Caco-2 (cell line): ENCODE measurements at regions not wholly inside any gene's neighbourhood (a gene's known extent, or its start where the extent isn't known, plus 50 kb on each side); places are given as distances from the start of the nearest gene placed in this dataset.

Experiments
- BruUV-seq: library from RNA; stranded (reverse); fragments of 400-500 nt; replicated peaks from 2 replicates; lab custom pipeline; 2021; lab: Mats Ljungman, UMichigan
- CTCF ChIA-PET: fragments of 300-600 bp; sonication (Branson Sonifier 250); formaldehyde crosslinking; loops from one replicate; lab custom pipeline; 2022; ENCODE audit warnings: antibody characterized with exemption; lab: Charles Lee
- POLR2A ChIA-PET: fragments of 300-600 bp; sonication (Branson Sonifier 250); formaldehyde crosslinking; loops from one replicate; lab custom pipeline; 2022; ENCODE audit warnings: antibody characterized with exemption; lab: Charles Lee
- DNase-seq, 2 experiments: peaks; one replicate each; pipeline versions ENCODE4 v3.0.0 to v3.0.0-alpha.2; 2020 to 2022
- H3K27me3 ChIP-seq: replicated peaks from 2 replicates; pipeline ENCODE4 v1.6.0; 2011; ENCODE audit warnings: low read length; ENCODE audit not compliant: control insufficient read depth, insufficient read depth
- H3K36me3 ChIP-seq: 2 replicates; pipeline ENCODE4 v1.5.1; 2011; ENCODE audit warnings: low read length; ENCODE audit not compliant: control insufficient read depth, insufficient read depth
- H3K4me1 ChIP-seq: fragments of 250-450 bp; sonication (Bioruptor Pico); 2 replicates; pipeline ENCODE4 v1.5.1; 2020; ENCODE audit warnings: mild to moderate bottlenecking
- H3K4me3 ChIP-seq: 2 replicates; pipeline ENCODE4 v1.5.1; 2011; ENCODE audit warnings: low read depth, mild to moderate bottlenecking, control low read depth, low read length
- H3K9me3 ChIP-seq: fragments of 250-450 bp; sonication (Bioruptor Pico); 2 replicates; pipeline ENCODE4 v1.5.1; 2020; ENCODE audit warnings: mild to moderate bottlenecking, moderate library complexity
- H3K27ac Mint-ChIP-seq: one replicate; pipeline ENCODE4 v1.8.0; 2022; ENCODE audit warnings: mixed read lengths; ENCODE audit not compliant: unreplicated experiment
- H3K27me3 Mint-ChIP-seq: one replicate; pipeline ENCODE4 v1.8.0; 2022; ENCODE audit warnings: mixed read lengths; ENCODE audit not compliant: insufficient read depth, unreplicated experiment
- H3K36me3 Mint-ChIP-seq: one replicate; pipeline ENCODE4 v1.8.0; 2022; ENCODE audit warnings: mild to moderate bottlenecking, mixed read lengths; ENCODE audit not compliant: insufficient read depth, unreplicated experiment
- H3K4me1 Mint-ChIP-seq: one replicate; pipeline ENCODE4 v1.8.0; 2022; ENCODE audit warnings: low read depth, mixed read lengths; ENCODE audit not compliant: unreplicated experiment
- H3K4me3 Mint-ChIP-seq: one replicate; pipeline ENCODE4 v1.8.0; 2022; ENCODE audit warnings: mild to moderate bottlenecking, moderate library complexity, mixed read lengths; ENCODE audit not compliant: unreplicated experiment
- H3K9me3 Mint-ChIP-seq: one replicate; pipeline ENCODE4 v1.8.0; 2022; ENCODE audit warnings: mixed read lengths; ENCODE audit not compliant: unreplicated experiment
- CTCF ChIP-seq, 2 experiments: fragments of 200-600 bp in 1 of 2; IDR thresholded peaks; 1 replicate in 1 of 2; 2 replicates in 1 of 2; pipeline versions ENCODE4 v1.5.1 to v1.8.0; 2011 to 2022; ENCODE audit warnings: antibody characterized with exemption in 1 of 2, control low read depth in 1 of 2, inconsistent platforms in 1 of 2, low read depth in 1 of 2, low read length in 1 of 2, mild to moderate bottlenecking in 1 of 2, moderate library complexity in 1 of 2; ENCODE audit not compliant: insufficient read depth in 1 of 2, severe bottlenecking in 1 of 2, unreplicated experiment in 1 of 2
- intact Hi-C: fragments of 100-400 bp; cut with micrococcal nuclease; formaldehyde crosslinking; loops from one replicate; pipeline ENCODE4 v1.10.0; 2022; ENCODE audit not compliant: unreplicated experiment

- no peaks in the 10 kb centered on the region for H3K27me3 ChIP-seq
- POLR2A ChIA-PET: no interaction called here
- Mint-ChIP-seq H3K9me3 (no peaks in the 10 kb centered on the region), H3K27ac (no peak overlapping the region), H3K4me3 (no peak overlapping the region), H3K36me3 (no peaks in the 10 kb centered on the region), H3K4me1 (no peaks in the 10 kb centered on the region), H3K27me3 (no peaks in the 10 kb centered on the region)
- H3K9me3 ChIP-seq: no peaks in the 10 kb centered on the region
- H3K4me3 ChIP-seq: no peak overlapping the region
- intact Hi-C loops: no loop called here
- no peak for TF ChIP-seq CTCF (IDR thresholded peaks at IDR 0.05; ENCODE audit: insufficient read depth in 1 of 2, low read depth in 1 of 2, low read length in 1 of 2, severe bottlenecking in 1 of 2, unreplicated experiment in 1 of 2)
- no TSS peak for BruUV-seq
- no peak for DNase-seq
- H3K4me1 ChIP-seq: no peaks in the 10 kb centered on the region
- no peaks in the 10 kb centered on the region for H3K36me3 ChIP-seq
- CTCF ChIA-PET: interaction anchor here (0.6 kb wide), 1 partner anchor 39 kb away, joined by 3 read pairs; no protein-coding TSS in a partner anchor
Observed at GRCh38 chr9:84471816-84472215, 131.3 kb upstream of the SLC28A3 start.

GRCh38 chr9:84478996-84479395 lies 138.4 kb upstream of the SLC28A3 start:
- no peaks in the 10 kb centered on the region for H3K4me1 ChIP-seq
- Mint-ChIP-seq H3K4me3 (no peak overlapping the region), H3K4me1 (no peaks in the 10 kb centered on the region), H3K36me3 (no peaks in the 10 kb centered on the region), H3K27ac (no peak overlapping the region), H3K27me3 (no peaks in the 10 kb centered on the region), H3K9me3 (no peaks in the 10 kb centered on the region)
- intact Hi-C loops: no loop called here
- ChIA-PET CTCF (no interaction called here), POLR2A (no interaction called here)
- no peak overlapping the region for H3K4me3 ChIP-seq
- no peak for TF ChIP-seq CTCF (IDR thresholded peaks at IDR 0.05; ENCODE audit: insufficient read depth in 1 of 2, low read depth in 1 of 2, low read length in 1 of 2, severe bottlenecking in 1 of 2, unreplicated experiment in 1 of 2)
- no peak for DNase-seq
- H3K27me3 ChIP-seq: no peaks in the 10 kb centered on the region
- no peaks in the 10 kb centered on the region for H3K9me3 ChIP-seq
- H3K36me3 ChIP-seq: no peaks in the 10 kb centered on the region
- no TSS peak for BruUV-seq

- DNase-seq: no peak
- POLR2A ChIA-PET: no interaction called here
- Mint-ChIP-seq H3K36me3 (no peaks in the 10 kb centered on the region), H3K9me3 (no peaks in the 10 kb centered on the region), H3K4me3 (no peak overlapping the region), H3K27ac (no peak overlapping the region), H3K4me1 (no peaks in the 10 kb centered on the region), H3K27me3 (no peaks in the 10 kb centered on the region)
- CTCF ChIA-PET: no interaction called here
- Histone ChIP-seq H3K9me3 (no peaks in the 10 kb centered on the region), H3K4me3 (no peak overlapping the region), H3K4me1 (no peaks in the 10 kb centered on the region), H3K27me3 (no peaks in the 10 kb centered on the region), H3K36me3 (no peaks in the 10 kb centered on the region)
- BruUV-seq: no TSS peak
- TF ChIP-seq CTCF (IDR thresholded peaks at IDR 0.05; ENCODE audit: insufficient read depth in 1 of 2, low read depth in 1 of 2, low read length in 1 of 2, severe bottlenecking in 1 of 2, unreplicated experiment in 1 of 2): no peak
- intact Hi-C loops: no loop called here
Observed at GRCh38 chr9:84480071-84480470, 139.5 kb upstream of the SLC28A3 start.
